ENCODE measurements at regions not wholly inside any gene's neighbourhood (a gene's known extent, or its start where the extent isn't known, plus 50 kb on each side); places are given as distances from the start of the nearest gene placed in this dataset.

DNA sequence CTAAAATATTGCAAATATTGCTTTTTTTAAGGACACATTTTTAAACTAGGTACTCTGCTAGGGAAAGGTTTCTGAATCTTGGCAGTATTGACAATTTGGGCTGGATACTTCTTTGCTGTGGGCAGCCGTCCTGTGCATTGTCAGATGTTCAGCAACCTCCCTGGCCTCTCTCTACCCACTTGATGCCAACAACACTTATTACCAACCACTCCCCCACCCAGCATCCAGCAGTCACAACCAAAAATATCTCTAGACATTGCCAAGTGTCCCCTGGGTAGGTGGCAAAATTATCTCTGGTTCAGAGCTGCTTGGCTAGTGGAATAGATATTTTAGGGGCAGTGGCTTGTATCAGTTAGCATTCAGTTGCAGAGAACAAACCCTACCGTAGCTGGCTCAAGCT is 114.3 kb upstream of the PNPT1 start (continued):
- TF ChIP-seq, protein P1, sequence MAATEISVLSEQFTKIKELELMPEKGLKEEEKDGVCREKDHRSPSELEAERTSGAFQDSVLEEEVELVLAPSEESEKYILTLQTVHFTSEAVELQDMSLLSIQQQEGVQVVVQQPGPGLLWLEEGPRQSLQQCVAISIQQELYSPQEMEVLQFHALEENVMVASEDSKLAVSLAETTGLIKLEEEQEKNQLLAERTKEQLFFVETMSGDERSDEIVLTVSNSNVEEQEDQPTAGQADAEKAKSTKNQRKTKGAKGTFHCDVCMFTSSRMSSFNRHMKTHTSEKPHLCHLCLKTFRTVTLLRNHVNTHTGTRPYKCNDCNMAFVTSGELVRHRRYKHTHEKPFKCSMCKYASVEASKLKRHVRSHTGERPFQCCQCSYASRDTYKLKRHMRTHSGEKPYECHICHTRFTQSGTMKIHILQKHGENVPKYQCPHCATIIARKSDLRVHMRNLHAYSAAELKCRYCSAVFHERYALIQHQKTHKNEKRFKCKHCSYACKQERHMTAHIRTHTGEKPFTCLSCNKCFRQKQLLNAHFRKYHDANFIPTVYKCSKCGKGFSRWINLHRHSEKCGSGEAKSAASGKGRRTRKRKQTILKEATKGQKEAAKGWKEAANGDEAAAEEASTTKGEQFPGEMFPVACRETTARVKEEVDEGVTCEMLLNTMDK (IDR thresholded peaks at IDR 0.05; ENCODE audit: borderline replicate concordance, insufficient read depth, low read depth, low read length, poor library complexity, severe bottlenecking): no peak
- TF ChIP-seq, protein P2, sequence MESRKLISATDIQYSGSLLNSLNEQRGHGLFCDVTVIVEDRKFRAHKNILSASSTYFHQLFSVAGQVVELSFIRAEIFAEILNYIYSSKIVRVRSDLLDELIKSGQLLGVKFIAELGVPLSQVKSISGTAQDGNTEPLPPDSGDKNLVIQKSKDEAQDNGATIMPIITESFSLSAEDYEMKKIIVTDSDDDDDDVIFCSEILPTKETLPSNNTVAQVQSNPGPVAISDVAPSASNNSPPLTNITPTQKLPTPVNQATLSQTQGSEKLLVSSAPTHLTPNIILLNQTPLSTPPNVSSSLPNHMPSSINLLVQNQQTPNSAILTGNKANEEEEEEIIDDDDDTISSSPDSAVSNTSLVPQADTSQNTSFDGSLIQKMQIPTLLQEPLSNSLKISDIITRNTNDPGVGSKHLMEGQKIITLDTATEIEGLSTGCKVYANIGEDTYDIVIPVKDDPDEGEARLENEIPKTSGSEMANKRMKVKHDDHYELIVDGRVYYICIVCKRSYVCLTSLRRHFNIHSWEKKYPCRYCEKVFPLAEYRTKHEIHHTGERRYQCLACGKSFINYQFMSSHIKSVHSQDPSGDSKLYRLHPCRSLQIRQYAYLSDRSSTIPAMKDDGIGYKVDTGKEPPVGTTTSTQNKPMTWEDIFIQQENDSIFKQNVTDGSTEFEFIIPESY (CRISPR knock-in tag; IDR thresholded peaks at IDR 0.05): no peak
- no peak for TF ChIP-seq ILF3 (IDR thresholded peaks at IDR 0.05; ENCODE audit: borderline replicate concordance)
- TF ChIP-seq ZNF347 (CRISPR knock-in tag; IDR thresholded peaks at IDR 0.05; ENCODE audit: low read depth): no peak
- TF ChIP-seq RBM14 (IDR thresholded peaks at IDR 0.05; ENCODE audit: borderline replicate concordance, insufficient read depth, low read depth, low read length): no peak
- TF ChIP-seq PHB (CRISPR knock-in tag; IDR thresholded peaks at IDR 0.05): no peak
- TF ChIP-seq, protein P3, sequence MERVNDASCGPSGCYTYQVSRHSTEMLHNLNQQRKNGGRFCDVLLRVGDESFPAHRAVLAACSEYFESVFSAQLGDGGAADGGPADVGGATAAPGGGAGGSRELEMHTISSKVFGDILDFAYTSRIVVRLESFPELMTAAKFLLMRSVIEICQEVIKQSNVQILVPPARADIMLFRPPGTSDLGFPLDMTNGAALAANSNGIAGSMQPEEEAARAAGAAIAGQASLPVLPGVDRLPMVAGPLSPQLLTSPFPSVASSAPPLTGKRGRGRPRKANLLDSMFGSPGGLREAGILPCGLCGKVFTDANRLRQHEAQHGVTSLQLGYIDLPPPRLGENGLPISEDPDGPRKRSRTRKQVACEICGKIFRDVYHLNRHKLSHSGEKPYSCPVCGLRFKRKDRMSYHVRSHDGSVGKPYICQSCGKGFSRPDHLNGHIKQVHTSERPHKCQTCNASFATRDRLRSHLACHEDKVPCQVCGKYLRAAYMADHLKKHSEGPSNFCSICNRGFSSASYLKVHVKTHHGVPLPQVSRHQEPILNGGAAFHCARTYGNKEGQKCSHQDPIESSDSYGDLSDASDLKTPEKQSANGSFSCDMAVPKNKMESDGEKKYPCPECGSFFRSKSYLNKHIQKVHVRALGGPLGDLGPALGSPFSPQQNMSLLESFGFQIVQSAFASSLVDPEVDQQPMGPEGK (CRISPR knock-in tag; IDR thresholded peaks at IDR 0.05; ENCODE audit: borderline replicate concordance): no peak
